ENCODE measurements at regions not wholly inside any gene's neighbourhood (a gene's known extent, or its start where the extent isn't known, plus 50 kb on each side); places are given as distances from the start of the nearest gene placed in this dataset.
A peak's percentile ranks its signal among the peaks of the same experiment; 100 is the strongest.
"Not testable (repeated sequence)": the region's sequence is repeated elsewhere in the genome, so short reads cannot be mapped to it uniquely, and the experiment has no call there.

GRCh38 chr2:221973502-221973901 is 325.3 kb downstream of the PAX3 start:
- no peak for DNase-seq (ENCODE audit: low read depth in 1 of 2, low spot score in 1 of 2)
- no peak for TF ChIP-seq JUND (IDR thresholded peaks at IDR 0.05; ENCODE audit: low read depth)
- in situ Hi-C loops (cut with HindIII; ENCODE audit: low pct_unique_long_range_greater_than_20kb, low sequenced_read_pairs) = no loop called here

GRCh38 chr2:221972813-221973478 is 325.9 kb downstream of the PAX3 start:
- in situ Hi-C loops (cut with HindIII; ENCODE audit: low pct_unique_long_range_greater_than_20kb, low sequenced_read_pairs) = no loop called here
- no peak for DNase-seq (ENCODE audit: low read depth in 1 of 2, low spot score in 1 of 2)
- no peak for TF ChIP-seq JUND (IDR thresholded peaks at IDR 0.05; ENCODE audit: low read depth)

- in situ Hi-C loops (cut with HindIII; ENCODE audit: low pct_unique_long_range_greater_than_20kb, low sequenced_read_pairs) = no loop called here
- no peak for DNase-seq (ENCODE audit: low read depth in 1 of 2, low spot score in 1 of 2)
- no peak for TF ChIP-seq JUND (IDR thresholded peaks at IDR 0.05; ENCODE audit: low read depth)
These were observed 328.4 kb downstream of the PAX3 start for GRCh38 chr2:221970389-221970788.

- TF ChIP-seq JUND (IDR thresholded peaks at IDR 0.05; ENCODE audit: low read depth) = no peak
- no peak for DNase-seq (ENCODE audit: low read depth in 1 of 2, low spot score in 1 of 2)
- in situ Hi-C loops (cut with HindIII; ENCODE audit: low pct_unique_long_range_greater_than_20kb, low sequenced_read_pairs) = no loop called here
These were observed 329.0 kb downstream of the PAX3 start for GRCh38 chr2:221969830-221970144.

GRCh38 chr2:221969087-221969829 is 329.5 kb downstream of the PAX3 start:
- in situ Hi-C loops (cut with HindIII; ENCODE audit: low pct_unique_long_range_greater_than_20kb, low sequenced_read_pairs) = no loop called here
- peak; percentile 28 to 51 for DNase-seq (ENCODE audit: low read depth in 1 of 2, low spot score in 1 of 2)
- no peak for TF ChIP-seq JUND (IDR thresholded peaks at IDR 0.05; ENCODE audit: low read depth)

GRCh38 chr2:221962186-221962585 is 336.6 kb downstream of the PAX3 start:
- in situ Hi-C loops (cut with HindIII; ENCODE audit: low pct_unique_long_range_greater_than_20kb, low sequenced_read_pairs) = no loop called here
- no peak for TF ChIP-seq JUND (IDR thresholded peaks at IDR 0.05; ENCODE audit: low read depth)

GRCh38 chr2:221961561-221961960 is 337.2 kb downstream of the PAX3 start:
- in situ Hi-C loops (cut with HindIII; ENCODE audit: low pct_unique_long_range_greater_than_20kb, low sequenced_read_pairs) = no loop called here
- no peak for DNase-seq (ENCODE audit: low read depth in 1 of 2, low spot score in 1 of 2)
- no peak for TF ChIP-seq JUND (IDR thresholded peaks at IDR 0.05; ENCODE audit: low read depth)

More at GRCh38 chr2:221962186-221962585, 336.6 kb downstream of the PAX3 start:
- no peak for DNase-seq (ENCODE audit: low read depth in 1 of 2, low spot score in 1 of 2)

GRCh38 chr2:221958224-221958623 is 340.6 kb downstream of the PAX3 start:
- TF ChIP-seq JUND (IDR thresholded peaks at IDR 0.05; ENCODE audit: low read depth) = no peak
- DNase-seq (ENCODE audit: low read depth in 1 of 2, low spot score in 1 of 2) = peak in 1 of 2 experiments; percentile 58
- in situ Hi-C loops (cut with HindIII; ENCODE audit: low pct_unique_long_range_greater_than_20kb, low sequenced_read_pairs) = no loop called here

- TF ChIP-seq JUND (IDR thresholded peaks at IDR 0.05; ENCODE audit: low read depth) = no peak
- in situ Hi-C loops (cut with HindIII; ENCODE audit: low pct_unique_long_range_greater_than_20kb, low sequenced_read_pairs) = no loop called here
- no peak for DNase-seq (ENCODE audit: low read depth in 1 of 2, low spot score in 1 of 2)
These were observed 350.7 kb downstream of the PAX3 start for GRCh38 chr2:221948076-221948475.

GRCh38 chr2:221944452-221944851 is 354.3 kb downstream of the PAX3 start:
- in situ Hi-C loops (cut with HindIII; ENCODE audit: low pct_unique_long_range_greater_than_20kb, low sequenced_read_pairs); DNase-seq (ENCODE audit: low read depth in 1 of 2, low spot score in 1 of 2): not testable (repeated sequence)

- peak in 1 of 2 experiments; percentile 56 for DNase-seq (ENCODE audit: low read depth in 1 of 2, low spot score in 1 of 2)
- TF ChIP-seq JUND (IDR thresholded peaks at IDR 0.05; ENCODE audit: low read depth) = no peak
- in situ Hi-C loops (cut with HindIII; ENCODE audit: low pct_unique_long_range_greater_than_20kb, low sequenced_read_pairs) = no loop called here
These were observed 355.6 kb downstream of the PAX3 start for GRCh38 chr2:221943076-221943810.

GRCh38 chr2:221931251-221931991 is 359.3 kb upstream of the EPHA4 start:
- no peak for TF ChIP-seq JUND (IDR thresholded peaks at IDR 0.05; ENCODE audit: low read depth)
- in situ Hi-C loops (cut with HindIII; ENCODE audit: low pct_unique_long_range_greater_than_20kb, low sequenced_read_pairs) = no loop called here
- DNase-seq (ENCODE audit: low read depth in 1 of 2, low spot score in 1 of 2) = no peak

Measured in T47D (cell line).